Type B pancreatic cell (in vitro differentiated cells): ENCODE measurements at regions not wholly inside any gene's neighbourhood (a gene's known extent, or its start where the extent isn't known, plus 50 kb on each side); places are given as distances from the start of the nearest gene placed in this dataset.

ENCODE experiments used
- DNase-seq: peaks from one replicate; pipeline ENCODE4 v3.0.0; 2021; ENCODE audit warnings: mixed read lengths; ENCODE audit not compliant: unreplicated experiment; ENCODE audit errors: extremely low spot score
- H3K27ac Mint-ChIP-seq: 2 replicates; pipeline ENCODE4 v1.8.0; 2021; ENCODE audit warnings: mild to moderate bottlenecking, mixed read lengths
- H3K27me3 Mint-ChIP-seq: 2 replicates; pipeline ENCODE4 v1.8.0; 2021; ENCODE audit warnings: mixed read lengths
- H3K36me3 Mint-ChIP-seq: 2 replicates; pipeline ENCODE4 v1.8.0; 2021; ENCODE audit warnings: mixed read lengths
- H3K4me1 Mint-ChIP-seq: one replicate; pipeline ENCODE4 v1.8.0; 2021; ENCODE audit warnings: mixed read lengths; ENCODE audit not compliant: unreplicated experiment
- H3K4me3 Mint-ChIP-seq: 2 replicates; pipeline ENCODE4 v1.8.0; 2021; ENCODE audit warnings: mild to moderate bottlenecking, mixed read lengths
- H3K9me3 Mint-ChIP-seq: 2 replicates; pipeline ENCODE4 v1.8.0; 2021; ENCODE audit warnings: mixed read lengths
- TF ChIP-seq, protein P1 (sequence below): fragments of 200-600 bp; sonication (generic); conservative IDR thresholded peaks from 2 replicates; pipeline ENCODE4 v1.5.0; 2021; ENCODE audit warnings: antibody characterized with exemption, mild to moderate bottlenecking

DNA sequence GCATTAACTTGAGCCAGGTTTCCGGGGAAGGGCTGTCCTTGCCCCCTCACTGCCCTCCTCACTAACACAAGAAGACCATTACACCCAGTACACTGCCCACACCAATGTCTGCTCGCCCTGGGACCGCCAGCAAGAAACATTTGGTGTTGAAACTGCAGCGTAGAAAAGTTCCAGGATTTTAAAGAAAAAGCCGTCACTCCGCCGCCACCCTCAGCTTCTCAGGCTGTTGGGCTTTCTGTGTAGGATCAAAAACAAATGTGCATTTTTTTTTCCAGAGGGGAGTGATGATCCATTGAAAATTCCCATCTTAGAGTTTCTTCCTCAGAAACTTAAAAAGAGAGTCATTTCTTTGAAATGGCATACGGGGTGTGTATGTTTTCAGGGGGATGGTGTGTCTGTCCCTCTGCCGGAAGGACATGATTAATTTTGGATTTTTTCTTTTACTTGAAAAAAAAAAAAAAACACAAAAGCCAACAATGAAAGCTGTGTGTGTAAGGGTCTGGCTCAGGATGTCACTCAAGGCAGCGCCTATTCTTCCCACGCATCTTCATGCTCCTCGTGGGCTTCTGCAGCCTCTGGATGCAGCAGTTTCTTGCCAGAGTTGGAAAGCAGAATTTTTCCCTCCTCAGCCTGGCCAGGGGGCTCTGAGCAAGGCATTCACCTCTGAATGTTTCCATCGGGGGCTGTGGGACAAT, 184.9 kb downstream of the GLI2 start:
- no peaks in the 10 kb centered on the region for H3K9me3 Mint-ChIP-seq
- peaks cover 34% of the 10 kb centered on the region for H3K4me1 Mint-ChIP-seq

GRCh38 chr2:120921457-120921856, 185.8 kb downstream of the GLI2 start:
- DNase-seq = no peak
- Mint-ChIP-seq H3K4me3 (no peak overlapping the region), H3K4me1 (peaks cover 33% of the 10 kb centered on the region), H3K36me3 (peaks cover 4% of the 10 kb centered on the region), H3K27me3 (peaks cover 4% of the 10 kb centered on the region), H3K9me3 (no peaks in the 10 kb centered on the region), H3K27ac (no peak overlapping the region)
- TF ChIP-seq, protein P1, sequence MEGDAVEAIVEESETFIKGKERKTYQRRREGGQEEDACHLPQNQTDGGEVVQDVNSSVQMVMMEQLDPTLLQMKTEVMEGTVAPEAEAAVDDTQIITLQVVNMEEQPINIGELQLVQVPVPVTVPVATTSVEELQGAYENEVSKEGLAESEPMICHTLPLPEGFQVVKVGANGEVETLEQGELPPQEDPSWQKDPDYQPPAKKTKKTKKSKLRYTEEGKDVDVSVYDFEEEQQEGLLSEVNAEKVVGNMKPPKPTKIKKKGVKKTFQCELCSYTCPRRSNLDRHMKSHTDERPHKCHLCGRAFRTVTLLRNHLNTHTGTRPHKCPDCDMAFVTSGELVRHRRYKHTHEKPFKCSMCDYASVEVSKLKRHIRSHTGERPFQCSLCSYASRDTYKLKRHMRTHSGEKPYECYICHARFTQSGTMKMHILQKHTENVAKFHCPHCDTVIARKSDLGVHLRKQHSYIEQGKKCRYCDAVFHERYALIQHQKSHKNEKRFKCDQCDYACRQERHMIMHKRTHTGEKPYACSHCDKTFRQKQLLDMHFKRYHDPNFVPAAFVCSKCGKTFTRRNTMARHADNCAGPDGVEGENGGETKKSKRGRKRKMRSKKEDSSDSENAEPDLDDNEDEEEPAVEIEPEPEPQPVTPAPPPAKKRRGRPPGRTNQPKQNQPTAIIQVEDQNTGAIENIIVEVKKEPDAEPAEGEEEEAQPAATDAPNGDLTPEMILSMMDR = no peak

More for the DNA sequence above, 184.9 kb downstream of the GLI2 start:
- Mint-ChIP-seq H3K27ac (peak overlapping the region; percentile 86), H3K4me3 (peak overlapping the region; percentile 53), H3K36me3 (peaks cover 4% of the 10 kb centered on the region), H3K27me3 (peaks cover 4% of the 10 kb centered on the region)
- DNase-seq = no peak
- TF ChIP-seq, protein P1 = no peak

DNA sequence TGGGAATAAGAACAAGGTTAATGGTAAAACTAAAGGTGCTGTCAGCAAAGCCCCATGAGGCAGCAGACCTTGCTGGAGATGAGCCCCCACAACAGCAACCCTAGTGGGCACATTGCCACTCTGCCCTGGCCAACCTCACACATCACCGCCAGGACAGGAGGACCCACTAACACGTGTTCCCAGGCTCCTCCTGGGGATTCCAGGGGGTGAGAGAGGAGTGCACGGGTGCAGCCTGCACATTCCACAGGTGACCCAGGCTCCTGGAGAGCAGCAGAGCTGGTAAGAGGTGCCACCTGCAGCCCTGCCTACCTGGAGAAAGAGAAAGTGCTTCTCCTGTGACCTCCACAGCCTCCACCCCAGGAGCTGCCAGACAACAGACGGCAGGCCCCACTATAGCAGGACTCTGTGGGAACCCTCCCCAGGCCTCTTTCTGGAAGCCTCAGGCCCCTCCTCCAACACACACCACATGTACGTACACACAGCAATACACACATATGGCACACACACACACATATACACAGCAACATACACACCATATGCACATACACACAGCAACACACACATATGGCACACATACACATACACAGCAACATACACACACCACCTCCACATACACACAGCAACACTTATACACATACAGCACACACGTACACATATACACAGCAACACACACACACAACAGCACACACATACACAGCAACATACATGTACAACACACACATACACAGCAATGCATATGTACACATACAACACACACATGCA, 187.1 kb downstream of the GLI2 start:
- no peak overlapping the region for H3K4me3 Mint-ChIP-seq
- no peak for DNase-seq
- H3K4me1 Mint-ChIP-seq = peaks cover 38% of the 10 kb centered on the region
- H3K9me3 Mint-ChIP-seq = no peaks in the 10 kb centered on the region
- H3K36me3 Mint-ChIP-seq = peaks cover 4% of the 10 kb centered on the region
- peaks cover 4% of the 10 kb centered on the region for H3K27me3 Mint-ChIP-seq
- no peak overlapping the region for H3K27ac Mint-ChIP-seq
- TF ChIP-seq, protein P1 = no peak

DNA sequence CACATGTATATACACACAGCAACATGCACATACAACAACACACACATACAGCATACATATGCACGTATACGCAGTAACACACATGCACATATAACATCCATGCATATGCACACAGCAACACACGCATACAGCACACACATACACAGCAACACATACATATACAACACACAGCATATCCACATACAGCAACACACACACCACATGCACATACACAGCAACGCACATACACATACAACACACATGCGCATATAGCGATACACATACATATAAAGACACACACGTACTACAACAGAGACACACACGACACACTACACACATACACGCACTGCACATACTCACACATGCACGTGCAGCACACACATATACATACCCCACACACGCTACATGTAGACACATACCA, 187.8 kb downstream of the GLI2 start:
- Mint-ChIP-seq H3K36me3 (peaks cover 6% of the 10 kb centered on the region), H3K27ac (no peak overlapping the region), H3K4me1 (peaks cover 34% of the 10 kb centered on the region), H3K9me3 (no peaks in the 10 kb centered on the region), H3K4me3 (no peak overlapping the region), H3K27me3 (peaks cover 9% of the 10 kb centered on the region)
- TF ChIP-seq, protein P1 = no peak
- no peak for DNase-seq

DNA sequence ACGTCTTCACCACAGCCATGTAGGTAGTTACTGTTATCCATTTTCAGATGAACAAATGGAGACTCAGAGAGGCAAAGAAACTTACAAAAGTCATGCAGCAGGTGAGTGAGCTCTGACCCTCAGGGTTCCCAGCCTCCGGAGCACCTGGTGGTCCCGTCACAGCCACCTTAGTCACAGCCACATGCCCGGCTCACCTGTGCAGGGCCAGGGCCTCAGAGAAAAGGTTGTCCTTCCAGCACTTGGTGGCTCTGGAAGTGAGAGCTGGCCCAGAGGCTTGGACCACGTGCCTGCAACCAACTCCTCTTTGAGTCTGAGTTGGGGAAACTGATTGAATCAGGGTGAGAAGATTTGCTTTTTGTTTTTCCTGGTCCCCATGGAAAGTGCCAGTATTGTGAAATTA, 189.3 kb downstream of the GLI2 start:
- no peak for DNase-seq
- TF ChIP-seq, protein P1 = no peak
- H3K4me1 Mint-ChIP-seq = peaks cover 30% of the 10 kb centered on the region

More for the DNA sequence above, 189.3 kb downstream of the GLI2 start:
- Mint-ChIP-seq H3K4me3 (no peak overlapping the region), H3K27me3 (peaks cover 9% of the 10 kb centered on the region), H3K36me3 (peaks cover 19% of the 10 kb centered on the region), H3K27ac (no peak overlapping the region), H3K9me3 (no peaks in the 10 kb centered on the region)
